Lung (tissue), 11 donors: ENCODE measurements at regions not wholly inside any gene's neighbourhood (a gene's known extent, or its start where the extent isn't known, plus 50 kb on each side); places are given as distances from the start of the nearest gene placed in this dataset.

Source experiments
- ATAC-seq: fragments of 200-7000 bp; cut with Tn5 transposase; one replicate; pipeline ENCODE4 v1.9.1; 2020; ENCODE audit warnings: moderate number of reproducible peaks; ENCODE audit not compliant: insufficient read depth, low FRiP score
- DNase-seq, 3 donors: peaks; one replicate each; pipeline ENCODE4 v3.0.0-alpha.2; 2013 to 2017
- H3K27ac ChIP-seq, 2 donors: one replicate each; pipeline ENCODE4 v1.5.1; 2013; ENCODE audit warnings: mild to moderate bottlenecking in 2 of 2, moderate library complexity in 2 of 2, control low read depth in 1 of 2, inconsistent platforms in 1 of 2, low read depth in 1 of 2, low read length in 1 of 2
- H3K27me3 ChIP-seq, 3 donors: one replicate each; pipeline ENCODE4 v1.5.1; 2013; ENCODE audit warnings: low read length in 2 of 3; ENCODE audit not compliant: control insufficient read depth in 3 of 3, insufficient read depth in 3 of 3
- H3K36me3 ChIP-seq, 4 donors: one replicate each; pipeline ENCODE4 v1.5.1; 2013; ENCODE audit warnings: low read length in 4 of 4, mild to moderate bottlenecking in 1 of 4, moderate library complexity in 1 of 4; ENCODE audit not compliant: control insufficient read depth in 4 of 4, insufficient read depth in 4 of 4
- H3K4me1 ChIP-seq, 5 donors: one replicate each; pipeline ENCODE4 v1.5.1; 2013; ENCODE audit warnings: low read length in 5 of 5, mild to moderate bottlenecking in 2 of 5, moderate library complexity in 1 of 5; ENCODE audit not compliant: control insufficient read depth in 5 of 5, insufficient read depth in 5 of 5
- H3K4me3 ChIP-seq: one replicate; pipeline ENCODE4 v1.5.1; 2013; ENCODE audit warnings: mild to moderate bottlenecking, control low read depth, moderate library complexity
- H3K9ac ChIP-seq, 2 donors: one replicate each; pipeline ENCODE4 v1.5.1; 2013; ENCODE audit warnings: low read length in 2 of 2, control low read depth in 1 of 2; ENCODE audit not compliant: insufficient read depth in 1 of 2
- H3K9me3 ChIP-seq, 4 donors: one replicate each; pipeline ENCODE4 v1.5.1; 2013; ENCODE audit warnings: low read length in 3 of 4, mild to moderate bottlenecking in 1 of 4, moderate library complexity in 1 of 4; ENCODE audit not compliant: control insufficient read depth in 4 of 4, insufficient read depth in 3 of 4
- CTCF ChIP-seq: IDR thresholded peaks from 2 replicates; pipeline ENCODE4 v1.5.1; 2012; ENCODE audit warnings: mild to moderate bottlenecking; ENCODE audit errors: control extremely low read depth, extremely low read depth
- WGBS, 2 donors: extraction: QIAGEN DNeasy Blood & Tissue Kit; methylation state at CpG; one replicate each; pipeline ENCODE4 v1.1.7; 2013; 5-methylcytosine and 5-hydroxymethylcytosine counted together
- donor health status: control.
- donor health status: control.
- donor health status: Bipolar disorder and iron deficiency.
- donor health status: healthy.
- donor health status: DM: yes; HTN: yes; CAD: no.

- Histone ChIP-seq H3K4me3 (no peak overlapping the region), H3K27me3 (no peaks in the 10 kb centered on the region), H3K4me1 (no peaks in the 10 kb centered on the region), H3K27ac (no peak overlapping the region), H3K36me3 (no peaks in the 10 kb centered on the region), H3K9ac (no peak overlapping the region), H3K9me3 (peaks cover 0 to 5% (median 1%) of the 10 kb centered on the region in 4 donors)
- DNase-seq (no peak), ATAC-seq (no peak)
- TF ChIP-seq CTCF = no peak
Observed at GRCh38 chr14:80446356-80446755, 235.1 kb upstream of the DIO2 start.

GRCh38 chr14:80445605-80446004 is 234.3 kb upstream of the DIO2 start:
- H3K36me3 ChIP-seq = no peaks in the 10 kb centered on the region
- H3K27me3 ChIP-seq = no peaks in the 10 kb centered on the region
- no peak for DNase-seq
- no peak overlapping the region for H3K4me3 ChIP-seq
- H3K9me3 ChIP-seq = peaks cover 0 to 5% (median 0%) of the 10 kb centered on the region in 4 donors
- 86 to 93% methylated on average over 3 of the region's 3 CpGs for WGBS, 2 donors
- H3K27ac ChIP-seq = no peak overlapping the region
- TF ChIP-seq CTCF = no peak
- no peak overlapping the region for H3K9ac ChIP-seq
- no peak for ATAC-seq
- H3K4me1 ChIP-seq = no peaks in the 10 kb centered on the region

- no peak for ATAC-seq
- DNase-seq = no peak
- peaks cover 0 to 3% (median 2%) of the 10 kb centered on the region in 4 donors for H3K9me3 ChIP-seq
- no peaks in the 10 kb centered on the region for H3K27me3 ChIP-seq
- no peak overlapping the region for H3K9ac ChIP-seq
- no peaks in the 10 kb centered on the region for H3K4me1 ChIP-seq
- no peak overlapping the region for H3K27ac ChIP-seq
- no peak overlapping the region for H3K4me3 ChIP-seq
- WGBS, 2 donors = 91 to 100% methylated on average over 1 of the region's 1 CpG
- TF ChIP-seq CTCF = no peak
- H3K36me3 ChIP-seq = no peaks in the 10 kb centered on the region
Observed at GRCh38 chr14:80434574-80435321, 223.4 kb upstream of the DIO2 start.

GRCh38 chr14:80433811-80434210 is 222.5 kb upstream of the DIO2 start:
- Histone ChIP-seq H3K4me3 (no peak overlapping the region), H3K4me1 (no peaks in the 10 kb centered on the region), H3K27me3 (no peaks in the 10 kb centered on the region), H3K36me3 (no peaks in the 10 kb centered on the region), H3K9me3 (no peaks in the 10 kb centered on the region), H3K27ac (no peak overlapping the region), H3K9ac (no peak overlapping the region)
- DNase-seq = no peak
- no peak for TF ChIP-seq CTCF
- WGBS, 2 donors = 71 to 79% methylated on average over 1 of the region's 1 CpG
- ATAC-seq = no peak
